ENCODE measurements at regions not wholly inside any gene's neighbourhood (a gene's known extent, or its start where the extent isn't known, plus 50 kb on each side); places are given as distances from the start of the nearest gene placed in this dataset.

DNA sequence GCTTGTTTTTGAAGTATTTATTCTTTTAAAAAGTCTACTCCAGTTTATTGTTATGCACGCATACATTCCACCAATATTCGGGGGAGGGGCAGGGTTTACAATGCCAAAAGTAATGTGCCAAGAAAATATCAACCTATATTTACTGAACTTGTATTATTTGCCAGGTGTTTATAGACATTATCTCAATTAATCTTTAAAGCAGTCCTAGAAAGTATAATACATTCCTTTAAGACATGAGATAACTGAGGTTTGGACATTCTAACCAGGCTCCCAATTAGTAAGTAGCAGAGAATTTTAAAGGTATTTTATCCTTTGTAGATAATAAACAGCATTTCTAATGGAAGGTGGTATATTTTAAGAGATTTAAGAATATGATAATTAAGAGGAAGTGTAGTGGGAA, 124.5 kb upstream of the LRIG3 start:
- no peak for FAIRE-seq
- Histone ChIP-seq H3K4me3 (no peak overlapping the region), H3K9me3 (no peaks in the 10 kb centered on the region), H3K4me1 (peaks cover 31% of the 10 kb centered on the region), H3K4me2 (no peak overlapping the region), H3K27ac (no peak overlapping the region)
- CTCF ChIA-PET: no interaction called here
- POLR2A ChIA-PET: no interaction called here
- no peak for DNase-seq (ENCODE audit: low read depth in 1 of 2, low spot score in 1 of 2)
- WGBS (ENCODE audit: missing lambda C conversion rate): 61% methylated on average over 2 of the region's 2 CpGs
- no peak for TF ChIP-seq ZFP36 (IDR thresholded peaks at IDR 0.05; ENCODE audit: borderline replicate concordance, partially characterized antibody)
- no peak for TF ChIP-seq CHD4 (IDR thresholded peaks at IDR 0.05; ENCODE audit: borderline replicate concordance)
- no peak for TF ChIP-seq JUNB (IDR thresholded peaks at IDR 0.05)
- no peak for TF ChIP-seq SMC3 (IDR thresholded peaks at IDR 0.05)
- no peak for TF ChIP-seq CTCF (IDR thresholded peaks at IDR 0.05)
- TF ChIP-seq, protein P1, sequence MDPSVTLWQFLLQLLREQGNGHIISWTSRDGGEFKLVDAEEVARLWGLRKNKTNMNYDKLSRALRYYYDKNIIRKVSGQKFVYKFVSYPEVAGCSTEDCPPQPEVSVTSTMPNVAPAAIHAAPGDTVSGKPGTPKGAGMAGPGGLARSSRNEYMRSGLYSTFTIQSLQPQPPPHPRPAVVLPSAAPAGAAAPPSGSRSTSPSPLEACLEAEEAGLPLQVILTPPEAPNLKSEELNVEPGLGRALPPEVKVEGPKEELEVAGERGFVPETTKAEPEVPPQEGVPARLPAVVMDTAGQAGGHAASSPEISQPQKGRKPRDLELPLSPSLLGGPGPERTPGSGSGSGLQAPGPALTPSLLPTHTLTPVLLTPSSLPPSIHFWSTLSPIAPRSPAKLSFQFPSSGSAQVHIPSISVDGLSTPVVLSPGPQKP (IDR thresholded peaks at IDR 0.05; ENCODE audit: low read depth, low read length): no peak
- ATAC-seq: no peak

GRCh38 chr12:59041241-59042121, 121.2 kb upstream of the LRIG3 start:
- ChIA-PET POLR2A (interaction anchor here (0.7 to 1.2 kb wide), 2 partner anchors 17 to 164 kb away, joined by 3 to 4 read pairs; no protein-coding TSS in a partner anchor), CTCF (interaction anchor here (0.8 to 1.7 kb wide), 2 partner anchors 8 to 501 kb away, joined by 3 to 9 read pairs; no protein-coding TSS in a partner anchor)
- FAIRE-seq (peak; percentile 67), DNase-seq (ENCODE audit: low read depth in 1 of 2, low spot score in 1 of 2) (peak in 1 of 2 experiments; percentile 57), ATAC-seq (peak; percentile 79 to 85)
- WGBS (ENCODE audit: missing lambda C conversion rate): 18% methylated on average over 4 of the region's 4 CpGs
- Histone ChIP-seq H3K9me3 (no peaks in the 10 kb centered on the region), H3K27ac (peak overlapping the region; percentile 61 to 76), H3K4me3 (no peak overlapping the region), H3K4me1 (peaks cover 31% of the 10 kb centered on the region), H3K4me2 (peak overlapping the region; percentile 66)
- TF ChIP-seq, protein P2, sequence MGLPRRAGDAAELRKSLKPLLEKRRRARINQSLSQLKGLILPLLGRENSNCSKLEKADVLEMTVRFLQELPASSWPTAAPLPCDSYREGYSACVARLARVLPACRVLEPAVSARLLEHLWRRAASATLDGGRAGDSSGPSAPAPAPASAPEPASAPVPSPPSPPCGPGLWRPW (IDR thresholded peaks at IDR 0.05): peak; percentile 91
- TF ChIP-seq RFX5 (IDR thresholded peaks at IDR 0.05) (no peak), EHF (CRISPR knock-in tag; IDR thresholded peaks at IDR 0.05) (no peak), MAZ (IDR thresholded peaks at IDR 0.05; ENCODE audit: borderline replicate concordance, low read depth, low read length) (no peak), ZNF302 (CRISPR knock-in tag; IDR thresholded peaks at IDR 0.05) (no peak), PBX3 (IDR thresholded peaks at IDR 0.05) (peak; percentile 41; the same call in 1 of the 2 replicates), HOXB13 (CRISPR knock-in tag; IDR thresholded peaks at IDR 0.05; ENCODE audit: low read depth) (no peak), FOSB (CRISPR knock-in tag; IDR thresholded peaks at IDR 0.05) (no peak), MAFK (IDR thresholded peaks at IDR 0.05; ENCODE audit: partially characterized antibody) (no peak), HOXB5 (CRISPR knock-in tag; IDR thresholded peaks at IDR 0.05) (peak; percentile 40; the same call in 1 of the 2 replicates), NFE2L2 (conservative IDR thresholded peaks at IDR 0.05; ENCODE audit: low read length) (no peak), RNF2 (IDR thresholded peaks at IDR 0.05; ENCODE audit: borderline replicate concordance, low read depth) (no peak), HDAC2 (IDR thresholded peaks at IDR 0.05) (no peak), E2F6 (IDR thresholded peaks at IDR 0.05; ENCODE audit: borderline replicate concordance, low read depth) (no peak), RARB (CRISPR knock-in tag; IDR thresholded peaks at IDR 0.05) (no peak), JUN (IDR thresholded peaks at IDR 0.05) (peak; percentile 73 to 92; a peak in 3 of 5 replicates), SREBF2 (IDR thresholded peaks at IDR 0.05) (no peak)
- TF ChIP-seq, protein P3, sequence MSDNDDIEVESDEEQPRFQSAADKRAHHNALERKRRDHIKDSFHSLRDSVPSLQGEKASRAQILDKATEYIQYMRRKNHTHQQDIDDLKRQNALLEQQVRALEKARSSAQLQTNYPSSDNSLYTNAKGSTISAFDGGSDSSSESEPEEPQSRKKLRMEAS (IDR thresholded peaks at IDR 0.05): 0 out of 2 replicates have a peak, but pooled peaks have one; percentile 4
- TF ChIP-seq, protein P4, sequence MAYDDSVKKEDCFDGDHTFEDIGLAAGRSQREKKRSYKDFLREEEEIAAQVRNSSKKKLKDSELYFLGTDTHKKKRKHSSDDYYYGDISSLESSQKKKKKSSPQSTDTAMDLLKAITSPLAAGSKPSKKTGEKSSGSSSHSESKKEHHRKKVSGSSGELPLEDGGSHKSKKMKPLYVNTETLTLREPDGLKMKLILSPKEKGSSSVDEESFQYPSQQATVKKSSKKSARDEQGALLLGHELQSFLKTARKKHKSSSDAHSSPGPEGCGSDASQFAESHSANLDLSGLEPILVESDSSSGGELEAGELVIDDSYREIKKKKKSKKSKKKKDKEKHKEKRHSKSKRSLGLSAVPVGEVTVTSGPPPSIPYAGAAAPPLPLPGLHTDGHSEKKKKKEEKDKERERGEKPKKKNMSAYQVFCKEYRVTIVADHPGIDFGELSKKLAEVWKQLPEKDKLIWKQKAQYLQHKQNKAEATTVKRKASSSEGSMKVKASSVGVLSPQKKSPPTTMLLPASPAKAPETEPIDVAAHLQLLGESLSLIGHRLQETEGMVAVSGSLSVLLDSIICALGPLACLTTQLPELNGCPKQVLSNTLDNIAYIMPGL (CRISPR knock-in tag; IDR thresholded peaks at IDR 0.05; ENCODE audit: borderline replicate concordance): no peak
- TF ChIP-seq, protein P5, sequence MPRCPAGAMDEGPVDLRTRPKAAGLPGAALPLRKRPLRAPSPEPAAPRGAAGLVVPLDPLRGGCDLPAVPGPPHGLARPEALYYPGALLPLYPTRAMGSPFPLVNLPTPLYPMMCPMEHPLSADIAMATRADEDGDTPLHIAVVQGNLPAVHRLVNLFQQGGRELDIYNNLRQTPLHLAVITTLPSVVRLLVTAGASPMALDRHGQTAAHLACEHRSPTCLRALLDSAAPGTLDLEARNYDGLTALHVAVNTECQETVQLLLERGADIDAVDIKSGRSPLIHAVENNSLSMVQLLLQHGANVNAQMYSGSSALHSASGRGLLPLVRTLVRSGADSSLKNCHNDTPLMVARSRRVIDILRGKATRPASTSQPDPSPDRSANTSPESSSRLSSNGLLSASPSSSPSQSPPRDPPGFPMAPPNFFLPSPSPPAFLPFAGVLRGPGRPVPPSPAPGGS (IDR thresholded peaks at IDR 0.05): peak; percentile 97; the same call in 2 of the 3 replicates
- TF ChIP-seq, protein P1 (IDR thresholded peaks at IDR 0.05; ENCODE audit: low read depth, low read length): no peak

All from A549 (cell line).